H1 (cell line): ENCODE measurements at regions not wholly inside any gene's neighbourhood (a gene's known extent, or its start where the extent isn't known, plus 50 kb on each side); places are given as distances from the start of the nearest gene placed in this dataset.

Source experiments
- CTCF ChIA-PET: fragments of 300-600 bp; sonication (Branson Sonifier 250); formaldehyde crosslinking; loops from one replicate; lab custom pipeline; 2021; ENCODE audit not compliant: partially characterized antibody; lab: Charles Lee
- POLR2A ChIA-PET: fragments of 300-600 bp; sonication (Branson Sonifier 250); formaldehyde crosslinking; loops from one replicate; lab custom pipeline; 2021; ENCODE audit warnings: inconsistent platforms; ENCODE audit not compliant: partially characterized antibody; lab: Charles Lee
- DNase-seq, 2 experiments: peaks; one replicate each; pipeline versions ENCODE4 v3.0.0 to v3.0.0-alpha.2; 2010 to 2022; ENCODE audit warnings: low spot score in 2 of 2, low read depth in 1 of 2, mixed read lengths in 1 of 2
- FAIRE-seq: peaks from 2 replicates; lab custom pipeline; 2011; peaks lifted over from hg19 to GRCh38; lab: Jason Lieb, UNC
- H2AFZ ChIP-seq: 2 replicates; pipeline ENCODE4 v1.8.1; 2012; ENCODE audit warnings: low read length, inconsistent platforms
- H2AK5ac ChIP-seq: 2 replicates; pipeline ENCODE4 v1.6.1; 2013; ENCODE audit warnings: low read depth, low read length
- H2BK120ac ChIP-seq: replicated peaks from 2 replicates; pipeline ENCODE3; 2013; ENCODE audit warnings: low read depth, low read length, inconsistent platforms
- H2BK12ac ChIP-seq: 2 replicates; pipeline ENCODE4 v1.6.1; 2013; ENCODE audit warnings: low read depth, low read length
- H2BK15ac ChIP-seq: 2 replicates; pipeline ENCODE4 v1.6.1; 2013; ENCODE audit warnings: low read length
- H2BK20ac ChIP-seq: 2 replicates; pipeline ENCODE4 v1.6.1; 2013; ENCODE audit warnings: low read length
- H2BK5ac ChIP-seq: 2 replicates; pipeline ENCODE4 v1.6.1; 2013; ENCODE audit warnings: low read depth, low read length
- H3K14ac ChIP-seq: 2 replicates; pipeline ENCODE4 v1.6.1; 2013; ENCODE audit warnings: inconsistent platforms; ENCODE audit not compliant: insufficient read length
- H3K18ac ChIP-seq: 2 replicates; pipeline ENCODE4 v1.6.1; 2013; ENCODE audit warnings: low read length; ENCODE audit errors: extremely low read depth
- H3K23ac ChIP-seq: 2 replicates; pipeline ENCODE4 v1.6.1; 2013; ENCODE audit warnings: inconsistent platforms; ENCODE audit not compliant: insufficient read length
- H3K23me2 ChIP-seq: 2 replicates; pipeline ENCODE4 v1.6.1; 2013; ENCODE audit warnings: low read depth, low read length
- H3K27ac ChIP-seq: 2 replicates; pipeline ENCODE4 v1.6.1; 2011; ENCODE audit warnings: low read depth, low read length, inconsistent platforms
- H3K27me3 ChIP-seq, 4 experiments: replicated peaks in 1 of 4; 1 replicate in 1 of 4; 2 replicates in 3 of 4; pipeline versions ENCODE4 v1.6.1 to v1.8.1; 2011 to 2013; ENCODE audit warnings: low read length in 3 of 4, mild to moderate bottlenecking in 3 of 4, inconsistent platforms in 2 of 4, mixed read lengths in 2 of 4, moderate library complexity in 1 of 4; ENCODE audit not compliant: control insufficient read depth in 3 of 4, insufficient read depth in 3 of 4; ENCODE audit errors: extremely low read depth in 1 of 4
- H3K36me3 ChIP-seq, 4 experiments: 2 replicates each; pipeline versions ENCODE4 v1.6.1 to v1.8.1; 2011 to 2013; ENCODE audit warnings: mild to moderate bottlenecking in 4 of 4, low read length in 3 of 4, moderate library complexity in 2 of 4, control low read depth in 1 of 4, inconsistent platforms in 1 of 4; ENCODE audit not compliant: insufficient read depth in 4 of 4, control insufficient read depth in 2 of 4
- H3K4ac ChIP-seq: replicated peaks from 2 replicates; pipeline ENCODE3; 2013; ENCODE audit warnings: low read length, low read depth, mixed read lengths, inconsistent platforms; ENCODE audit not compliant: insufficient read length
- H3K4me1 ChIP-seq, 4 experiments: replicated peaks in 1 of 4; 1 replicate in 1 of 4; 2 replicates in 3 of 4; pipeline versions ENCODE4 v1.6.1 to v1.8.1; 2011 to 2013; ENCODE audit warnings: low read length in 3 of 4, inconsistent platforms in 2 of 4, mixed read lengths in 1 of 4; ENCODE audit not compliant: insufficient read depth in 4 of 4, control insufficient read depth in 3 of 4
- H3K4me2 ChIP-seq, 2 experiments: 2 replicates each; pipeline versions ENCODE4 v1.6.1 to v1.8.1; 2011 to 2013; ENCODE audit warnings: low read depth in 2 of 2, low read length in 2 of 2, control low read depth in 1 of 2, inconsistent platforms in 1 of 2, mild to moderate bottlenecking in 1 of 2; ENCODE audit not compliant: insufficient read depth in 1 of 2
- H3K4me3 ChIP-seq, 4 experiments: fragments of 200-600, 300-600 bp in 1 of 4; sonication (generic), shearing (Covaris generic), sonication (Bioruptor Twin) in 1 of 4; 2 replicates each; pipeline versions ENCODE4 v1.5.1 to v1.8.1; 2011 to 2016; ENCODE audit warnings: low read length in 4 of 4, low read depth in 3 of 4, control low read depth in 2 of 4, inconsistent platforms in 2 of 4, mild to moderate bottlenecking in 2 of 4, mixed read lengths in 1 of 4, moderate library complexity in 1 of 4; ENCODE audit not compliant: insufficient read depth in 2 of 4; ENCODE audit errors: extremely low read depth in 1 of 4
- H3K56ac ChIP-seq: replicated peaks from 2 replicates; pipeline ENCODE3; 2013; ENCODE audit warnings: low read depth, mild to moderate bottlenecking, mixed read lengths, low read length, inconsistent platforms; ENCODE audit not compliant: insufficient read length
- H3K79me1 ChIP-seq: 2 replicates; pipeline ENCODE4 v1.6.1; 2013; ENCODE audit warnings: low read depth, low read length, control low read depth
- H3K79me2 ChIP-seq, 2 experiments: 2 replicates each; pipeline versions ENCODE4 v1.6.1 to v1.8.1; 2012 to 2013; ENCODE audit warnings: low read length in 2 of 2, mild to moderate bottlenecking in 2 of 2, inconsistent platforms in 1 of 2; ENCODE audit not compliant: insufficient read depth in 2 of 2, control insufficient read depth in 1 of 2
- H3K9ac ChIP-seq, 4 experiments: replicated peaks in 1 of 4; 1 replicate in 1 of 4; 2 replicates in 3 of 4; pipeline versions ENCODE4 v1.6.1 to v1.8.1; 2011 to 2013; ENCODE audit warnings: low read depth in 3 of 4, low read length in 3 of 4, control low read depth in 2 of 4, mild to moderate bottlenecking in 2 of 4, moderate library complexity in 2 of 4, inconsistent platforms in 1 of 4; ENCODE audit errors: extremely low read depth in 1 of 4
- H3K9me3 ChIP-seq, 2 experiments: 2 replicates each; pipeline versions ENCODE4 v1.6.1 to v1.8.1; 2012 to 2013; ENCODE audit warnings: mild to moderate bottlenecking in 2 of 2, moderate library complexity in 2 of 2, control low read depth in 1 of 2, inconsistent platforms in 1 of 2, low read depth in 1 of 2, low read length in 1 of 2, mixed read lengths in 1 of 2; ENCODE audit not compliant: insufficient read depth in 2 of 2
- H4K20me1 ChIP-seq, 2 experiments: replicated peaks in 1 of 2; 2 replicates each; pipeline versions ENCODE3 to v1.8.1; 2011 to 2013; ENCODE audit warnings: inconsistent platforms in 2 of 2, low read length in 2 of 2, mild to moderate bottlenecking in 1 of 2; ENCODE audit not compliant: insufficient read depth in 2 of 2, control insufficient read depth in 1 of 2
- H4K5ac ChIP-seq: 2 replicates; pipeline ENCODE4 v1.6.1; 2013; ENCODE audit warnings: low read length, low read depth, mixed read lengths, inconsistent platforms; ENCODE audit not compliant: insufficient read length
- H4K8ac ChIP-seq: 2 replicates; pipeline ENCODE4 v1.8.0; 2013; ENCODE audit warnings: mild to moderate bottlenecking, moderate library complexity, low read length, inconsistent platforms; ENCODE audit not compliant: insufficient read depth; ENCODE audit errors: extremely low read depth
- H4K91ac ChIP-seq: replicated peaks from 2 replicates; pipeline ENCODE3; 2013; ENCODE audit warnings: low read length, mixed read lengths, inconsistent platforms; ENCODE audit not compliant: insufficient read length
- BACH1 ChIP-seq: IDR thresholded peaks from 2 replicates; pipeline ENCODE4 v1.6.1; 2012; ENCODE audit warnings: low read length, improper control_type of control experiment
- MAFK ChIP-seq: IDR thresholded peaks from 2 replicates; pipeline ENCODE4 v1.6.1; 2012; ENCODE audit warnings: low read depth, mild to moderate bottlenecking, improper control_type of control experiment, low read length
- TEAD4 ChIP-seq: IDR thresholded peaks from 2 replicates; pipeline ENCODE4 v1.6.1; 2012; ENCODE audit warnings: low read depth, low read length, inconsistent platforms, mixed read lengths
- WGBS, 2 experiments: shearing (Covaris generic) in 1 of 2; methylation state at CpG; one replicate each; pipeline versions ENCODE4 v1.1.6 to v1.1.7; 2013 to 2015; ENCODE audit warnings: low lambda C conversion rate in 2 of 2, mixed read lengths in 2 of 2, inconsistent platforms in 1 of 2, low coverage in 1 of 2, missing lambda C conversion rate in 1 of 2; ENCODE audit not compliant: insufficient replicate concordance in 2 of 2, insufficient coverage in 1 of 2, insufficient read length in 1 of 2; ENCODE audit errors: extremely low coverage in 1 of 2, missing lambda C conversion rate in 1 of 2; 5-methylcytosine and 5-hydroxymethylcytosine counted together
- TF ChIP-seq, protein P1 (sequence below), 3 experiments: IDR thresholded peaks; 1 replicate in 2 of 3; 2 replicates in 1 of 3; pipeline versions ENCODE4 v1.5.1 to v1.6.1; 2011; ENCODE audit warnings: low read length in 3 of 3, mild to moderate bottlenecking in 3 of 3, inconsistent platforms in 2 of 3, low read depth in 1 of 3, moderate library complexity in 1 of 3; ENCODE audit not compliant: insufficient read depth in 1 of 3; ENCODE audit errors: control extremely low read depth in 1 of 3

DNA sequence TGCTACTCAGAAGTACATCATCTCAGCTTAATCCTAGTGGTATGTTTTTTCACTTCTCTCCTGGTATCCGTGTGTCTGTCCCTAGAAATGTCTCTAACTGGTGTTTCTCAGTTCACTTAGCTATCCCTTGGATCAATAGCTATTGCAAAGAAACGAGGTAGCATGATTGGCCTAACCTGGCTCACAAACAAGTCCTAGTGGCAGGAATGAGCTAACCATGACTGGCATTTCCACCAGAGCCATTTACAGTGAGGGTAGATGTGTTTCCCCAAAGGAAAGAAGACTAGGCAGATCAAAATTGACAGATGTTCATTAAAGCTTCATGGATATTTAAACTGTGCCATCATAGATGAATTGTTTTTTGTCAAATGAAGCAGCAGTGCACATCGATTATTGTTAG, 82.5 kb downstream of the PALM2AKAP2 start:
- H4K20me1 ChIP-seq = peaks cover 0 to 1% of the 10 kb centered on the region in 2 experiments
- no peak overlapping the region for H4K8ac ChIP-seq
- H2BK120ac ChIP-seq = no peak overlapping the region
- no peak overlapping the region for H3K27ac ChIP-seq
- H4K5ac ChIP-seq = no peak overlapping the region
- FAIRE-seq = no peak
- no peaks in the 10 kb centered on the region for H3K36me3 ChIP-seq
- no peak overlapping the region for H2BK15ac ChIP-seq
- H3K79me2 ChIP-seq = no peaks in the 10 kb centered on the region
- H3K23me2 ChIP-seq = no peaks in the 10 kb centered on the region; the same call in 1 of the 2 replicates
- no peak overlapping the region for H3K18ac ChIP-seq
- no peaks in the 10 kb centered on the region for H3K27me3 ChIP-seq
- no peaks in the 10 kb centered on the region for H3K79me1 ChIP-seq
- H2BK20ac ChIP-seq = no peak overlapping the region
- no peaks in the 10 kb centered on the region for H3K9me3 ChIP-seq
- no peak overlapping the region for H3K4ac ChIP-seq
- no peak for DNase-seq
- POLR2A ChIA-PET = no interaction called here
- no peak overlapping the region for H2BK5ac ChIP-seq
- no peak overlapping the region for H3K4me3 ChIP-seq
- no peak overlapping the region for H3K4me2 ChIP-seq
- H2AFZ ChIP-seq = no peak overlapping the region
- no peak overlapping the region for H2AK5ac ChIP-seq
- 87% methylated on average over 3 of the region's 3 CpGs; no CpG with 5 or more reads in 1 of the 2 experiments for WGBS, 2 experiments
- H3K9ac ChIP-seq = no peak overlapping the region
- CTCF ChIA-PET = interaction anchor here (0.6 to 2.9 kb wide), 9 partner anchors 9 to 1513 kb away, joined by 3 to 12 read pairs (median 4); no protein-coding TSS in a partner anchor
- H3K14ac ChIP-seq = no peak overlapping the region
- H4K91ac ChIP-seq = no peak overlapping the region
- no peaks in the 10 kb centered on the region for H3K4me1 ChIP-seq
- no peak overlapping the region for H3K56ac ChIP-seq
- H2BK12ac ChIP-seq = no peak overlapping the region
- no peak overlapping the region for H3K23ac ChIP-seq
- TF ChIP-seq BACH1 = peak; percentile 64; the same call in 1 of the 2 replicates
- TF ChIP-seq MAFK = 0 out of 2 replicates have a peak, but pooled peaks have one; percentile 14
- peak; percentile 75 for TF ChIP-seq TEAD4
- TF ChIP-seq, protein P1, sequence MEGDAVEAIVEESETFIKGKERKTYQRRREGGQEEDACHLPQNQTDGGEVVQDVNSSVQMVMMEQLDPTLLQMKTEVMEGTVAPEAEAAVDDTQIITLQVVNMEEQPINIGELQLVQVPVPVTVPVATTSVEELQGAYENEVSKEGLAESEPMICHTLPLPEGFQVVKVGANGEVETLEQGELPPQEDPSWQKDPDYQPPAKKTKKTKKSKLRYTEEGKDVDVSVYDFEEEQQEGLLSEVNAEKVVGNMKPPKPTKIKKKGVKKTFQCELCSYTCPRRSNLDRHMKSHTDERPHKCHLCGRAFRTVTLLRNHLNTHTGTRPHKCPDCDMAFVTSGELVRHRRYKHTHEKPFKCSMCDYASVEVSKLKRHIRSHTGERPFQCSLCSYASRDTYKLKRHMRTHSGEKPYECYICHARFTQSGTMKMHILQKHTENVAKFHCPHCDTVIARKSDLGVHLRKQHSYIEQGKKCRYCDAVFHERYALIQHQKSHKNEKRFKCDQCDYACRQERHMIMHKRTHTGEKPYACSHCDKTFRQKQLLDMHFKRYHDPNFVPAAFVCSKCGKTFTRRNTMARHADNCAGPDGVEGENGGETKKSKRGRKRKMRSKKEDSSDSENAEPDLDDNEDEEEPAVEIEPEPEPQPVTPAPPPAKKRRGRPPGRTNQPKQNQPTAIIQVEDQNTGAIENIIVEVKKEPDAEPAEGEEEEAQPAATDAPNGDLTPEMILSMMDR (IDR thresholded peaks at IDR 0.05; ENCODE audit: control extremely low read depth in 1 of 3, insufficient read depth in 1 of 3, low read depth in 1 of 3, low read length in 3 of 3) = peak in 1 of 3 experiments; percentile 22; a peak in 1 of 4 replicates
